Spleen (tissue), 7 donors: ENCODE measurements at regions not wholly inside any gene's neighbourhood (a gene's known extent, or its start where the extent isn't known, plus 50 kb on each side); places are given as distances from the start of the nearest gene placed in this dataset.

Source experiments
- CTCF ChIP-seq, 11 experiments: fragments of 200-600 bp in 7 of 11; fragments of 450-650 bp in 4 of 11; sonication (generic) in 4 of 11; IDR thresholded peaks in 8 of 11; conservative IDR thresholded peaks in 3 of 11; 1 replicate in 7 of 11; 2 replicates in 4 of 11; pipeline versions ENCODE4 v1.4.0 to v1.8.0; 2016 to 2021; ENCODE audit warnings: antibody characterized with exemption in 11 of 11, inconsistent platforms in 4 of 11, mild to moderate bottlenecking in 1 of 11
- POLR2A ChIP-seq, 3 donors: fragments of 450-650 bp; IDR thresholded peaks; one replicate each; pipeline ENCODE4 v1.5.1; 2017; ENCODE audit warnings: antibody characterized with exemption in 3 of 3, mild to moderate bottlenecking in 1 of 3
- donor health status: DM: no; HTN: no; CAD: no; lungs with moderate emphysema.
- donor health status: DM: no; HTN: no; CAD: no.
- donor health status: DM: no; HTN: no; CAD: no.

- TF ChIP-seq CTCF (IDR thresholded peaks at IDR 0.05 in 8 of 11, conservative IDR thresholded peaks at IDR 0.05 in 3 of 11), result no peak
- TF ChIP-seq POLR2A (IDR thresholded peaks at IDR 0.05), result no peak
Observed at GRCh38 chr2:52365946-52366345, 1334.0 kb upstream of the NRXN1 start.
